CD4-positive, alpha-beta T cell treated with Interleukin-10 for 1 hour (primary cell): ENCODE measurements at regions not wholly inside any gene's neighbourhood (a gene's known extent, or its start where the extent isn't known, plus 50 kb on each side); places are given as distances from the start of the nearest gene placed in this dataset.
A peak's percentile ranks its signal among the peaks of the same experiment; 100 is the strongest.

Experiments used
- DNase-seq: peaks from one replicate; pipeline ENCODE4 v3.0.0-alpha.2; 2020

DNA sequence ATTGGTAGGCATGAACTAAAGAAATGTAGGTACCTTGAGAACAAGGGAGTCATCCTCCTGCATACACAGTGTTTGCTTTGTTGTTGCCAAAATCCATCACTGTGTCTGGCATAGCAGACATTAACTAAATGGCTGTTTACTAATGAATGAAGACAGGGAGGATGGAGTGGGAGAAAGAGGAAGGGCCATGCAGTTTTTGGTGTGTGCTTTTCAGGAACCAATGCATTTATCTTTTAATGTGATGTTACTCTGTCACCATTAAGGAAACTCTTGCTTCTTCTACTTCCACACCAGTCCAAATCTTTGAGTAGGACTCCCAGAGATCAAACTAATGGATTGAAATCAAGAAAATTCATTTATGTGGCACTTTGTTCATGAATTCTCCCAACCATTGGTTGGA, 55.6 kb upstream of the DUSP10 start:
- DNase-seq: no peak

DNA sequence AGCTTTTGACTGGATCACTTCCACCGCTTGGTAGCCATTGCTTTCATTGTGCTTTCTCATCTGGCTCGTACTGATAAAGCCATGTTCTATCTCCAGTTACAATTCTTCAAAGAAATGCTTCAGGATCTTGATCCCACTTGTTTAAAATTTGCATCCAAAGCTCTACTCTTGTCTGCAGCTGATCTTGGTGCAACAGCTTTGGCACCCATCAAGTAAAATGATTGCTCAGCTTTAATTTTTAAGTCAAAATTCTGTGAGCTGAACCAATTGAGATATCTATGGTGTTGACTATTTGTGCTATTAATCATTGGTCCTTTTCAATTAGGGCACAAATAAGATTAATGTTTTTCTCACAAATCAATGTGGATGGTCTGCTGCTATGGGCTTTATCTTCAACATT, 54.8 kb upstream of the DUSP10 start:
- no peak for DNase-seq

DNA sequence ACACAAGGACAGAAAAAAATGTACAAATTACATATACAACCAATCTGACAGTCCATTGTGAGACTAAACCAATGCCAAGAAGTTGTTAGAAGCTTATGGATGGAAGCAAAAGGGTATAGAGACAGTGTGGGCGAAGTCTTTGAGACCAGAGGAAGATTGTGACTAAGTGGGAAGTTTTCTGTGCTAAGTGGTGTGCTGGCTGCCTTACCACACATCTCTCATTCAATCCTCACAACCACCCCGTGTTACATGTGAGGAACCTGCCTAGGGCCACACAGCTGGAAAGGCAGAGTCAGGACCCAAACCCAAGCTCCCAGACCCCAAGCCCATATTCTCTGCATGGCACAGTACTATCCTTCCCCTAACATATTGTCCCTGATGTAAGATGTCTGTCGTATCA, 53.5 kb upstream of the DUSP10 start:
- no peak for DNase-seq

DNA sequence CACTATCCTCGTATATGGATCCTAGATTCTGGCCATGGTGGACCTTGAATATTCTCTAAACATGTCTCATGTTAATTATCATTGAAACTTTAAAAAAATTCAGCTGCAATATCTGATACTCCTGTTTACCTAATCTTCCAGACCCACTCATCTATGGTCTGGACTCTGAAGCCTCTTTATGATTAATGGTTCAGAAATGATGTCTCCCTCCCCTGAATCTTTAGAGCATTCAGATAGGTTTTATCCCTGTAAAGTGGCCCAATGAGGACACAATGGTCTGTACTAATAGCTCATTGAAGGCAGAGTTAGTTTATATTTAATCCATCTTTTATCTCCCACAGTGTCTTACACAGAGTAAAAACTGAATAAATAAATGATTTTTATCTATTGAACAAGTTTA, 53.0 kb upstream of the DUSP10 start:
- DNase-seq: no peak

DNA sequence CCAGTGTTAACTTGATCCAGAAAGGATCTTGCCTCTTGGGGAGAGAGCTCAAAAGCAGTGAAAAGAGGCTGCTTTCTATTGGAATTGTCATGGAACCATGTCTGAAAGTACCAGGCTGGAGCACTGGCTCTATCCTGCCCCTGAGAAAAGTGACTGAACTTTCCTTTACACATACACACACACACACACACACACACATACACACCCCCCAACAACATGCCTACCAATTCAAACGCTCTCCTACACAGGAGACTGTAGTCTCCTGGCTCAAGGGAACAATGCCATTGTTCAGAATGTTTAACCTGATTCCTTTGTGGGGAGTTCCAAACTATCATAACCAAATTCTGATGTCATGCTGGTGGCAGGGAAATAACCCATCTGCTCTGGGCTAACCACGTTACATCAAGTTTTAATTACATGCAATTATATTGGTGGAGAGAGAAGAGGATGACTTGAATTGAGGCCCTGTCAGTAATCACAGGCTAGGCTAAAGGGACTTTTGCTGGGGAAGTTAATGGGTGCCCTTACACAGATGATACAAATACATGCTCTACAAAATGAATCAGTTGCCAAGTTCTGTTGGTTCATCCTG, 52.3 kb upstream of the DUSP10 start:
- DNase-seq: peak; percentile 47

DNA sequence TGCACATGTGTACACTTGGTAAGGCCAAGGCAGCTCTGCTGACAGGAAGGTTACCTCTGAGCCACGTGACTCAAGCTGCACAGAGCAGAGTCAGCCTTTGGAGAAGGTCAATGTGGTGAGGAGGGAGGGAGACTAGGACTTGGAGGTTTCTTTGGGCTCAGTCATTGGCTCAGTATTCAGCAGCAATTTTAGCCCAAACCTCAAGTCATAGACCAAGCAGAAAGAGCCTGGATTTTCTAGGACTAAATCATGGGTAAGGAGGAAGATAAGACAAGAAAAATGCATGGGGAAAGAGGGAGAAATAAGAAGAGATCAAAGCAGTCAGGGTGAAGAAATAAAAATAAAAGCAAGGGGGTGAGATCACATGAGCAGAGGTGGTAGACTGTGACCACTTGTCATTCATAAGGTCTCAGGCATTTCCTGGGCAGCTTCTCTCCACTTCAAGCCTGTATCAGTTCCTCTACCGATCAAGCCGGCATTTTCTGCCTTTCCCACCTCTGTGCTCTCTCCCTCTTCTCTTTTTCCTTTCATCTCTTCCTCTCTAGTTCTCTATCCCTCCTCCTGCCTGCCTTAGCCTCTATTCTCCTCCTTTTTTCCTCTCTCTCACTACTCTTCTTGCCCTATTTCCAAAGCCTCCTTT, 51.7 kb upstream of the DUSP10 start:
- peak; percentile 27 for DNase-seq

DNA sequence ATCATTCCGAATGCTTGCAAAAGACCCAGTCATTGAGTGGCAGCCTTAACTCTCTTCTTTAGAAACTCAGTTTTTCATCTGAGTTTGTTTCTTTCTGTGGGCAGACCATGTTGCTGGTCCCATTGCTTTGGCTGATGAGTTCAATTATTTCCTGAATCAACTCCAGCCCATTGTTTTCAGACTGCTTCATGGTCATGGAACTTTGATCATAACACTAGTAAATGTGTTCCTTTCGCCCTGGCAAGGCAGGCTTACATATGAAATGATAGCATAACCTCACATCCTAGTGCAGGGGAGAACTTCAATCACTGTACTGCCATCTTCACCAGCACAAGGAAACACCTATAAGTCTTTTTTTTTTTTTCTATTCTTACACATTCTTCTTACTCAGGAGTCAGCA, 50.0 kb upstream of the DUSP10 start:
- DNase-seq: no peak
